ENCODE measurements at regions not wholly inside any gene's neighbourhood (a gene's known extent, or its start where the extent isn't known, plus 50 kb on each side); places are given as distances from the start of the nearest gene placed in this dataset.
"Not testable (repeated sequence)": the region's sequence is repeated elsewhere in the genome, so short reads cannot be mapped to it uniquely, and the experiment has no call there.

GRCh38 chr18:38879871-38880270 is 1314.3 kb upstream of the CELF4 start:
- no peak for DNase-seq

DNA sequence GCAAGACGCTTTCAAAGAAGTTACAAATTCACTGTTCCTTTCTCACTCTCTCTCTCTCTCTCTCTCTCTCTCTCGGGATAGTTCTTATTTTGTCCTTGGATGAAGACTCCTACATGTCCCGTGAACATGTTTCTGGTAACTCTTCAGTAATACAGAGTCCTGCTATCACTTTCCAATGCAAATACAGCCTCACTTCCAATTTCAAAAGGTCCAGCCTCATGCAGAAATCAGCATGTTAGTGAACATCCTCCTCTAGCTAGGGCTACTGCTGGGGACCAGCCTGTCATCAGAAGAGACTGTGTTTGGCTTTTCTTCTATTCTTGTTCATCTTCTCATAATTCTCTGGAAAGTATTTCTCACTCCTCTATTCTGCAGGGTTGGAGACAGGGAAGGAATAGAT is 1306.7 kb upstream of the CELF4 start:
- DNase-seq = no peak

GRCh38 chr18:38868757-38869156 is 1303.2 kb upstream of the CELF4 start:
- no peak for DNase-seq

GRCh38 chr18:38867680-38868079 is 1302.1 kb upstream of the CELF4 start:
- no peak for DNase-seq

- no peak for DNase-seq
These were observed 1285.9 kb upstream of the CELF4 start for GRCh38 chr18:38851526-38851925.

DNA sequence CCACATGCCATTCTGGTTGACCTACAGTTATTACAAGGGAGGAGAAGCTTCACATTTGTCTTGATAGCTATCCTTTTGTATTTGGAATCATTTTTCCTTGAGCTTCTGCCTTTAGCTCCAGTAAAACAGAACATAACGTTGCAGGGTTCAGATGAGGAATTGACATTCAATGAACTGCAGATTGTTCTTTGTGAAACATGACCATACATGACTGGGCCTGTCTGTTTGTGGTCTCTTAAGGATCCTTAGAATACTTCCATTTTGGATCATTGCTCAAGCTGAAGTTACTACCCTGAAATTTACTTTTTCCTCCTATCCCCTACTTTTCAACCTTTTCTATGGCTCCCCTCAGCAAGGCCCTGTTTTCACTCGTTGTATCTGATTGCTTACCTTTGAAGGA is 1281.7 kb upstream of the CELF4 start:
- no peak for DNase-seq

DNA sequence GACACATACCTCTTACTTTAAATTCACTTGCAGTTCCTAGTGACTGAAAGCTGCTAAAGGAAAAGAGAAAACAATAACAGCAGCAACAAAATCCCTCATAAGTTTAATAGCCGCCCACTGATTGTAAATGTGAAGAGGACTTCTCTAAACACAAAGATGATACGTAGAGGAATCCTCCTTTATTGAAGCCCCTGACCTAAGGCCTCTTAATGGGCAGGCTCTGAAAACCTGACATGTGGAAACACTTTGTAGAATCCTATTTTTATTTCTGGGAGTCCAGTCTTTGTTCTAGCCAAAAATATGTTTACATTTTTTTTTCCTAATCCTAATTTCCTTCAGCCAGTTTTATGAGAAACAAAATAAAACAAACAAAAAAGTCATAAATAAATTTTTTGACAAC is 1277.7 kb upstream of the CELF4 start:
- no peak for DNase-seq

- DNase-seq = no peak
These were observed 1260.6 kb upstream of the CELF4 start for GRCh38 chr18:38826247-38826646.

DNA sequence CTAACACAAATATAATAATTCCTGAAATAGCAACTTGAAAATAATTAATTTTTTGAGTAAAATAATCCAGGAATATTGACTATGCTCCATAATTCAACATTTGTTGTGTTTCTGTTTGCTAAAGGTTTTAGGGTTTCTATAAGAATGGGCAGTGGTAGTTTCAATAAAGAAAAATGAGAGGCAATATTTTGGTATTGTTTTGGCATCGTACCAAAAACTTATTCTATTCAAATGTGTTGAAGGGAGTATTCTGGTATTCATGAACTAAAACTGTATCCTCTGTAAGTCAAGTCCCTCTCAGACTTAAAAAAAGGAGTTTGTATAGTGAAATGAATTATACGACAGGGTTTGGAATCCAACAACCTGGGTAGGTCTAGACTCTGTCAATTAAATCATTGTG is 1245.6 kb upstream of the CELF4 start:
- no peak for DNase-seq

DNA sequence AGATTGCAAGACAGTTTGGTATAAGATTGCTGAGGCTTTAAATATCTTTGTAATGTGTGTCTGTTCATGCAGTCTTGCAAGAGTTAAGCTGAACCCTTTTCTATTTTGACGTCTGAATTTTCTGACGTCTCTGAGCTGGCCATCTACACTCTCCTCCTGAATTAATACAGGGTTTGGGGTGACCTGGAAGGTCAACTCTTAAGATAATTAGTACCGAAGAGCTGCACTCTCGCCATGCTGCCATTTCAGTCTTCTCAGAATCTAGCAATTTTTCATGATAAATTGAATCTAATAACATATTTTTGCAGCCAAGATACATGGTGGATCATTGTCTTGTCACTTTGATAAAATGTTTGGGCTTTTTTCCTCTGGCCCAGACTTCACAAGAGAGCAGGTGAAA is 1245.2 kb upstream of the CELF4 start:
- DNase-seq = no peak

- no peak for DNase-seq
These were observed 1242.3 kb upstream of the CELF4 start for GRCh38 chr18:38807915-38808314.

DNA sequence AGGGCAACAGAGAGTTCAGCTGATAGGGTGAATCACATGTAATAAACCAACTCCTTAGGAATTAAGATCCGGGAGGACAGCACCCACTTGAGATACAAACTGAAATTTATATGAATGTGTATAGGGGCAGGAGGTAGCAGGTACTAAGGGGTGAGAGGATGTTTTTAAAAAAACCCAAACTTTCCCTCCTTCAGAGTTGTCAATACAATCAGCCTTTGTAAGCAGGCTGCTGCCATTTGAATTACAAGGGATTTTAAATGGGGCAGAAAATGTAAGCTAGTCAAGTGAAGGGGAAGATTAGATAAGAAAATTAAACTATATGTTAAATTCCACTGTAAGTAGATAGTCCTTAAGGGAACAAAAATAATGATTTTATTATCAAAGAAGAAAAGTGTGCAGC is 1239.7 kb upstream of the CELF4 start:
- no peak for DNase-seq

DNA sequence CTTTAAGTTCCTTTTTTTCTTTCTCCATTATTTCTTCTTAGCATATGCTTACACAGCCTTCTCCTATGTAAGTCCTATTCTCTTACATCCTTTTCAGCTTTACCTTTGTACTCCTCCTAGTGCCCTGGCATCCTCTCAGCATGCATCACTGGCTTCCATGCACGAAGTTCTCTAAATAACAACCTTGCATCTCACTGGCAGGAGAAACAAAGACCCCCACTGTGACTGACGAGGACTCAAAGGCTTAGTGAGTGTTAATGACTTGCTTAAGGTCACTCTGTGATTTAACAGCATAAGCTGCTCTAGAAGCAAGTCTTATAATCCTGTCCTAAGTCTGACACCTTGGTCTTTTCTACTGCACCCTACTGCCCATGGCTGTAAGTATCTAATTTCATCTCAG is 1236.0 kb upstream of the CELF4 start:
- no peak for DNase-seq

- DNase-seq = no peak
These were observed 1231.2 kb upstream of the CELF4 start for GRCh38 chr18:38796762-38797161.

DNA sequence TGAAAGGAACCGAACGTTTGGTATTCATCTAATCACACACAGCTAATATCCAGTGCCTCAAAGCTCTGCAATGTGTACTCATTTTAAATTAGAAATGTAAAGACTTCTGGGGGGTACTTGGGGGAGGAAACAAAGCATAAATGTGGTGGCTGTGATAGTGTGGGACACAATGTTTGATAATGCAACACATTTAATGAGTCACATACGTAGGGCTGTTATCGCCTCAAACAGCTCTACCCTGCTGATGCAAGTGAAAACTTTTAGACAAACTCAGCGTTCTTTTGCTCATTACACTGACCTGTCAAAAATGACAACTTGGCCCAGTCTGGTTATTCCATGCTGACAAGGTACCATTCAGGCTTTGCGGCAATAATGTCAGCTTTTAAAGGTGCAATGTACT is 1227.1 kb upstream of the CELF4 start:
- DNase-seq = no peak

DNA sequence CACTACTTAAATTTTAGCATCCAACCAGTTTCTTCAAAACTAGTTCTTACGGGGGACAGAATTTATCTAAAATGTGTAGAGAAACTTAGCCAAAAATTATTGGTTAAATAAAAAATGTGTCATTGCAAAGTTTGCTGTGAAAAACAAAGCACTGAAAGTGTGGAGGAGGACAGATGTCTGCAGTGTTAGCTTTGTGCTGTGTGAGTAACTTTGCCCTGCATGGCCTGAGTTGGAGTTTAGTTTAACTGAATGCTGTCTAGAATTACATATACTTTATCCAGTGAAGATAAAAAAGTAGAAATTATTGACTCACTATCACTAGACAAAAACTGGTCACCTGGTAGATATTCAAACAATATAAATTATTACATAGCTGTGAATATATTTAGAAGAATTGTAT is 1225.2 kb upstream of the CELF4 start:
- DNase-seq = no peak

GRCh38 chr18:38790303-38790702 is 1224.7 kb upstream of the CELF4 start:
- DNase-seq = no peak

DNA sequence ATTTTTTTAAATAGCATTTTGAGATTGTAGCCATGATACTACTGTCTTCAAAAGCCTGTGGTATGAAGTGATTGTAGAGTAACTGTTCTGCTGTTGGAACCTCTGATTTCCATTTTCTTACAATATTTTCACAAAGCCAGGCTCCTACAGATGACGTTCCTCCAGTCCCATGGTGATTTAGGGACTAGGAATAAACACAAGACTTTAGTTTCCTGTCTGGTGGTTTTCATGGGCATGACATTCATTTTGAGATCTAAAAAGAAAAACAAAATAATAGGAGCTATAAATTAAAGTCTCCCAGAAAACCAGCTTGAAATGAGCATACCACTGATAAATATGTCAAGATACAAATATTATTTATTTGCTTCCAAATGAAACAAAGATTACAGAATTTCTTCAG is 1223.5 kb upstream of the CELF4 start:
- DNase-seq = no peak

- no peak for DNase-seq
These were observed 1221.3 kb upstream of the CELF4 start for GRCh38 chr18:38786906-38787305.

GRCh38 chr18:38771620-38772019 is 1206.0 kb upstream of the CELF4 start:
- not testable (repeated sequence) for DNase-seq

DNA sequence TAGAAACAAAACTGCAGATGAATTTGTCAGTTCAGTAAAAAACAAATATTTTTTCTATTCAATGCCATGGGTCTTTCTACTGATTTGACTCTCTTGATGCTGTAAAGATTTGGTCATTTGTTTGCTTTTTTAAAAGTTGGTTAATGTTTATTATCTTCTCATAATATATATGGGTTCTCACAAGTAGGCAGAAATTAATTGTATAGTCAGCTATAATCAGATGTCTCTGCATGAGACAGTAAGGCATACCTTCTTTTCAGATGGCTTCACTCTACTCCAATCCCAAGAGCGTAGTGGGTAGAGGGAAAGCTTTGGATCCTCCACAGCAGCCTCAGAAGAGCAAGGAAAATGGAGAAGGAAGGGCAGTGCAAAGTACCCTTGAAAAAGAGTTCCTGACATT is 1202.9 kb upstream of the CELF4 start:
- no peak for DNase-seq

DNA sequence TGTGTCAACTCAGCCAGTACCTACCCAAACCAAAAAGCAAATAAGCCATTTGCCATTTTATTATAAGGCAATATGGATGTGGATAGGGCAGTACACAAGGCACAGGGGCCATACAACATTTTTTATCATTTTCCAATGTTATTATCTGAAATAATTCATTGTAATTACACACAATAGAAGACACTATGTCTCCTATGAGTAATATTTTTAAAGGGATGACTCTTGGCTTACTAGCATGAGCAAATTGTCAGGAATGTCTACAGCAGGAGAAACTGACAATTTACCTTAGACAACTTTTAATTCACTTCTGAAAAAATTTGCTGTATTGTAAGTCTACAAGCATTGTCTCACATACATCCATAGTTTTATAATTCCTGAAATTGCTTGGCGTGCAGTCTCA is 1193.9 kb upstream of the CELF4 start:
- no peak for DNase-seq

GRCh38 chr18:38756436-38756835 is 1190.8 kb upstream of the CELF4 start:
- DNase-seq = no peak

GRCh38 chr18:38752430-38752829 is 1186.8 kb upstream of the CELF4 start:
- DNase-seq = no peak

DNA sequence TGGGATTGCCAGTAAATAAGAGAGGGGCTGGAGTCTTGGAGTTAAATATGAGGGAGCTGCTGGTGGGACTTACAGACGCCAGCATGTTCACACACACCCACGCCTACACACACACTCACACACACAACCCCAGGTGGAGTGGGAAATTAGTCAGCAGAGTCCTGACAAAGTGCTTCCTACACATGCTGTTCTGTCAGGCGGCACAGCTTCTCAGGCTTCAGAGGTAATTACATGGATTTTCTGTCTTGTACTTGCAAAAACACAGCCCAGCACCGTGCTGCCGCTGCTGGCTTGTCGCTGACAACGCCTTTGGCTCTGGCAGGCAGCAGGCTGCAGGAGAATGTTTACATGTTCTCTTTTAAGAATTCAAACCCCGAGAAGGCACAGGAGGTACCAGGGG is 1186.3 kb upstream of the CELF4 start:
- DNase-seq = peak; percentile 10

GRCh38 chr18:38751211-38751610 is 1185.6 kb upstream of the CELF4 start:
- no peak for DNase-seq
